Bronchial epithelial cell (primary cell): ENCODE measurements at regions not wholly inside any gene's neighbourhood (a gene's known extent, or its start where the extent isn't known, plus 50 kb on each side); places are given as distances from the start of the nearest gene placed in this dataset.
"Not testable (repeated sequence)": the region's sequence is repeated elsewhere in the genome, so short reads cannot be mapped to it uniquely, and the experiment has no call there.

Experiments
- DNase-seq: peaks from one replicate; pipeline ENCODE4 v3.0.0-alpha.2; 2010; ENCODE audit warnings: low read depth
- FAIRE-seq: peaks from 2 replicates; lab custom pipeline; 2011; peaks lifted over from hg19 to GRCh38; lab: Jason Lieb, UNC
- H3K27me3 ChIP-seq: 2 replicates; pipeline ENCODE4 v1.5.1; 2011; ENCODE audit warnings: low read length; ENCODE audit not compliant: control insufficient read depth, insufficient read depth
- H3K36me3 ChIP-seq: 2 replicates; pipeline ENCODE4 v1.5.1; 2011; ENCODE audit warnings: low read length; ENCODE audit not compliant: control insufficient read depth, insufficient read depth
- H3K4me3 ChIP-seq: 2 replicates; pipeline ENCODE4 v1.5.1; 2011; ENCODE audit warnings: mild to moderate bottlenecking, low read depth, low read length, control low read depth
- TF ChIP-seq, protein P1 (sequence below): IDR thresholded peaks from 2 replicates; pipeline ENCODE4 v1.5.1; 2011; ENCODE audit warnings: mild to moderate bottlenecking, moderate library complexity, low read length, control low read depth, inconsistent platforms; ENCODE audit not compliant: insufficient read depth, severe bottlenecking

DNA sequence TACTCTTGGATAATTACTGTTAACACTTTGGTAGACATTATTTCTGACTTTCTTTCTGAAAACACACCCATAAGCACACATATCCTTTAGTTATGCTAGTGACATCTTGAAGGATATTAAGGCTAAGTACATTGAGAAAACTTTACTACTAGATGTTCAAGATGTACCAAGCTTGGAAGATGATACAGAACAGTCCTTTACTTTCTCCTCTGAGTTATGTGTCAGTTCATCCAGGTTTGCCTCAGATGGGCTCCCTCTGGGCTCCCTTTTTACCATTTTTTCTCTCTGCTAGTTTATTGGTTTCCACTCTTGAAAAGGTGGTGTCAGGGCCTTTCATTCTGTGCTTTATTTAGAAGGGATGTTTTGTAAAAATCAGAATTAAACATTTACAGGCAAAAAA lies 172.3 kb downstream of the S1PR1 start:
- no peaks in the 10 kb centered on the region for H3K27me3 ChIP-seq
- TF ChIP-seq, protein P1, sequence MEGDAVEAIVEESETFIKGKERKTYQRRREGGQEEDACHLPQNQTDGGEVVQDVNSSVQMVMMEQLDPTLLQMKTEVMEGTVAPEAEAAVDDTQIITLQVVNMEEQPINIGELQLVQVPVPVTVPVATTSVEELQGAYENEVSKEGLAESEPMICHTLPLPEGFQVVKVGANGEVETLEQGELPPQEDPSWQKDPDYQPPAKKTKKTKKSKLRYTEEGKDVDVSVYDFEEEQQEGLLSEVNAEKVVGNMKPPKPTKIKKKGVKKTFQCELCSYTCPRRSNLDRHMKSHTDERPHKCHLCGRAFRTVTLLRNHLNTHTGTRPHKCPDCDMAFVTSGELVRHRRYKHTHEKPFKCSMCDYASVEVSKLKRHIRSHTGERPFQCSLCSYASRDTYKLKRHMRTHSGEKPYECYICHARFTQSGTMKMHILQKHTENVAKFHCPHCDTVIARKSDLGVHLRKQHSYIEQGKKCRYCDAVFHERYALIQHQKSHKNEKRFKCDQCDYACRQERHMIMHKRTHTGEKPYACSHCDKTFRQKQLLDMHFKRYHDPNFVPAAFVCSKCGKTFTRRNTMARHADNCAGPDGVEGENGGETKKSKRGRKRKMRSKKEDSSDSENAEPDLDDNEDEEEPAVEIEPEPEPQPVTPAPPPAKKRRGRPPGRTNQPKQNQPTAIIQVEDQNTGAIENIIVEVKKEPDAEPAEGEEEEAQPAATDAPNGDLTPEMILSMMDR, result no peak
- FAIRE-seq (no peak), DNase-seq (no peak)
- H3K36me3 ChIP-seq, result no peaks in the 10 kb centered on the region
- H3K4me3 ChIP-seq, result no peak overlapping the region

- no peak for DNase-seq
- Histone ChIP-seq H3K27me3 (no peaks in the 10 kb centered on the region), H3K4me3 (no peak overlapping the region), H3K36me3 (no peaks in the 10 kb centered on the region)
- FAIRE-seq, result no peak
- TF ChIP-seq, protein P1, result no peak
These were observed 173.4 kb downstream of the S1PR1 start for GRCh38 chr1:101410048-101410878.

DNA sequence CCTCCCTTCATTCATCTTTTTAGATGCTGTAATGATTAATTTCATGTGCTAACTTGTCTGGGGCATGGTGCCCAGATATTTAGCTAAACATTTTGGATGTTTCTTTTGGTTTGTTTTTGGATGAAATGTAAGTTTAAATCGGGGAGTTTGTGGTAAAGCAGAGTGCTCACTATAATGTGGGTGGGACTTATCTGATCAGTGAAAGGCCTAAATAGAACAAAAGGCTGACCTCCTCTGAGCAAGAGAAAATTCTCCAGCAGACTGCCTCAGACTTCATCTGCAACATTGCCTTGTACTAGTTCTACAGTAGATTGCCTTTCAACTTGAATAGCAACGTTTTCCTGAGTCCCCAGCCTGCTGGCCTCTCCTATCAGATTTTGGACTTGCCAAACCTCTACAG lies 183.6 kb downstream of the S1PR1 start:
- TF ChIP-seq, protein P1, result no peak
- Histone ChIP-seq H3K36me3 (no peaks in the 10 kb centered on the region), H3K4me3 (no peak overlapping the region), H3K27me3 (no peaks in the 10 kb centered on the region)
- FAIRE-seq (no peak), DNase-seq (peak; percentile 1)

GRCh38 chr1:101428083-101428482 lies 191.3 kb downstream of the S1PR1 start:
- DNase-seq, H3K4me3 ChIP-seq, H3K36me3 ChIP-seq, FAIRE-seq, H3K27me3 ChIP-seq: not testable (repeated sequence)

DNA sequence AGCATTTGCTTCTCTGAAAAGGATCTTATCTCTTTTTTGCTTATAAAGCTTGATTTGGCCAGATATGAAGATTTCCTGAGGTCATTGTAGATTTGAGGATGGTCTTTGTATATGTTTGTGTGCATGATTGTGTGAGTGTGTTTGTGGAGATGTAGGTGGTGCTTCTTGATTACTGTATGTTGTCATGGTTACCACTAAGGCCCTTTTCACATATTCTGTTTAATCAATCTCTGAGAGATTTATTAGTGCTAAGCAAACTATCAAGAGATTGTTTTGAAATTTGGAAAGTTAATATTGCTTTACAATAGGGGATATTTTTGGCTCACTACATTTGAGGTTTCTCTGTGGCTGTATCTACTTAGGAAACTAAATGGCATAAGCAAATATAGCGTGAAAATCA lies 191.7 kb downstream of the S1PR1 start:
- FAIRE-seq, result no peak
- TF ChIP-seq, protein P1, result no peak

GRCh38 chr1:101431956-101432510 lies 195.2 kb downstream of the S1PR1 start:
- DNase-seq, result no peak
- no peaks in the 10 kb centered on the region for H3K27me3 ChIP-seq
- no peak for FAIRE-seq
- TF ChIP-seq, protein P1, result no peak
- H3K36me3 ChIP-seq, result no peaks in the 10 kb centered on the region
- H3K4me3 ChIP-seq, result no peak overlapping the region

More for the DNA sequence above, 191.7 kb downstream of the S1PR1 start:
- Histone ChIP-seq H3K4me3 (no peak overlapping the region), H3K36me3 (no peaks in the 10 kb centered on the region), H3K27me3 (no peaks in the 10 kb centered on the region)
- DNase-seq, result no peak
